NCI-H748 (cell line): ENCODE measurements at regions not wholly inside any gene's neighbourhood (a gene's known extent, or its start where the extent isn't known, plus 50 kb on each side); places are given as distances from the start of the nearest gene placed in this dataset.

Source experiments
- DNase-seq: peaks from one replicate; lab custom pipeline; 2025; ENCODE audit not compliant: unreplicated experiment; lab: John Stamatoyannopoulos, UW

DNA sequence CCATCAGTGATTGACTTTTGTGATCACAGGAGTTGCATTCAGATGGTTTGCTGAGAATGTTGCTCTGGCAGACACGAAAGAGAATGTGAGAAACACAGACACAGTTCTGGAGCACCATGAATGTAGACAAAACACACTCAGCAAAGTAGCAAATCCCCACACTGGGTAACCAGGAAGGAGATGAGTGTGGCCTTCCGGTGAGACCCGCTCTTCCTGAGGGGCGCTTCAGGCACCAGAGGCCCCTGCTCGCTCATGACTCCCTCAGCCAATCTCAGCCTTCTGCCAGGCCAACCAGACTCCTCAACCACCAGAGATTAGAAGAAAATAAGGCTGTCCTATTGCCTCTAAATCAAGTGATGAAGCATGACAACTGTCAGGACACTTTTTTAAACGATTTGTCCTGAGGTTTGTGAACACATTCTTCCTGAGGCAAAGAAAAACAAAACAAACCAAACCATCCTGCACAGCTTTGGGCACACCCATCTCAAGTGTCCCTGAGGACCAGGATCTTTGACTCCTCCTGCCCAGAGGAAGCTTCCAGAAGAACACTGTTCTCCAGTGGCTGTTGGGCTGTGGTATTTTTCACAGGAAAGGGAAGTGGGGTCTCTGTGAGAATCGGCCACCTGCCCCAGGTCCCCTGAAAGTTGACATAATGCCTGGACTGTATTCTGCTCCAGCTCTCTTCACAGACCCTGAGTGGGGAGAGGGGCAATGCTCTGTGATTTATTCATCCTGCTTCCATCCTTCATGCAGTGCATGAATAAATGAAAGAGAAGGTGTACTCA, 152.8 kb downstream of the BCL11A start:
- no peak for DNase-seq

- no peak for DNase-seq
Measured at GRCh38 chr2:60394463-60394862, 159.0 kb downstream of the BCL11A start.

- DNase-seq = no peak
Measured at GRCh38 chr2:60391649-60392375, 161.6 kb downstream of the BCL11A start.

DNA sequence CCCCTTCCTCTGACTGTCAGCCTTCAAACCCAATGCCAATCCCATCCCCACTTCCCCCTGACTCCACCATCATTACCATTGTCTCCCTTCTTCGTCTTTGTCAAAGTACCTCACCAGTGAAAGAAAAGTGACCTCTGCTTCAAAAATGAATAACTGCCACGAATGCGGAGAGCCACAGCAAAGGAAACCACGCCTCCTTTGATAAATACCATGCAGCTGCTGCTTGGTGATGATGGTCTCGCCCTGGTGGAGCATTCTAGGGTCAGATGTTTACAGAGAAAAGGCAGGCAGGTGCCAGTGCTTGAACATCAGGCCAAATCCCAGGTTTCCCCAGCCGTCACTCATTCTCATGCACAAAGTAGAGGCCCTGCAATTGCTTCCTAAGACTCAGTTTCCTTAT, 162.2 kb downstream of the BCL11A start:
- DNase-seq = peak; percentile 37

DNA sequence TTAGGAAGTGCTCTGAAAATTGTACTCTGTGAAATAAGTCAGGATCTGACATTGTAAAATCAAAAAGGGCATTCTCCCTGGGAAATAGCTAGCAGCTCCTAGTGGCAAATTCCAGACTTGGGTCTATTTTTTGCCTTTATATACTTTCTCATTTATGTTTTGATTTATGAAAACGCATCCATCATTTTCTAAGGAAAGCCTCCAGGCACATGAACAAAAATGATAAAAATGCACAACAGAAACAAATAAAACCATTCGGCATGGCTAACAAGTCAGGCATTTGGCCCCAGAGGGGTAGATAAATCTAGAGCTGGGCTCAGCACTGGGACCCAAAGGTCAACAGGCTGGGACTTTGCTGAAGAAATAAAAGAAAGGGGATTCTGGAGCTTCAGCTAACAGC, 167.0 kb downstream of the BCL11A start:
- no peak for DNase-seq

DNA sequence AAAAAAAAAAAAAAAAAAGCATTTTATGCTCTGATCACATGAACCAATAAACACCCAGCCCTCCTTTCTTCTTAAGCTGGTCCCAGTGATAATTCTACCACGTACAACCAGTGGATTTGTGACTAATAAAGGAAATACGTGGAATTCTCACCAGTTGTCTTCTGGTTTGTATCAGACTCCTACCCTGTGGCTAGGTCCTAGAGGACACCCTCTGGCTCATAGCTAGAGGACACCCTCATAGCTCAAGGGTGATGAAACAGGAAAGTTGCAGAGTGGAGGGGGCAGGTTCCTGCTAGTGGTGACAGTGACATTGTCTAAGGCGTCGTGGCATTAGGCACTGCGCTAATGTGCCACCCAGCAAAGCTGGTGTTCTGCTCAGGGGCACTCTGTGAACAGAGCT, 167.8 kb downstream of the BCL11A start:
- no peak for DNase-seq

- DNase-seq = no peak
Measured at GRCh38 chr2:60383401-60384143, 169.9 kb downstream of the BCL11A start.

DNA sequence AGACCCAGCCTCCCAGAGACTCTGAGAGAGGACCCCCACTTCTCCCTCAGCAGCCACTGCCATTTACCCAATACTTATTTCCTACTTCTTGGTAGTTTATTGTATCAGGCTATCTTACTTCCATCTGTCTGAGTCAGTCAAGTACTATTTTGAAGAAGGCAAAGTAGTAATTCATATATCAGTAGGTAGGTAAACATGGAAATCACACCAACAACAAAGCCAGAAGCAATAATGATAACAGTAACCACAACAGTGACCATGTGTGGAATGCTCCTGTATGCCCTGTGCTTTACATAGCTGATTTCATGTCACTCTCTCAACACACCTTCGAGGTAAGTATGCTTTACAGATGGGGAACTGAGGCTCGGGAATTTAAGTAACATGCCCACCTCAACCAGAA, 173.0 kb downstream of the BCL11A start:
- DNase-seq = no peak

DNA sequence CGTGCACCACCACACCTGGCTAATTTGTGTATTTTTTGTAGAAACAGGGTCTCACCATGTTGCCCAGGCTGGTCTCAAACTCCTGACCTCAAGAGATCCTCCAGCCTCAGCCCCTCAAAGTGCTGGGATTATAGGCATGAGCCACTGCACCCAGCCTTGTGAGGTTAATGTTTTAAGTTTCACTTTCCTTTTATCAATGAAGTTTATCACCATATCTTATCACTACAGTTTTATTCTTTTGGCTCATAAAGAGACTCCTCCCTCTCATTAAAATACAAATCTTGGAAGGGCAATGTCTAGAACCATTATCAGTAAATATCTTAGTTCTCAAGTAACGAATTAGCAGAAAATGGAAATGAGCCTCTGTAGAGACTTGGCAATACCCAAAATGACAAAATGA, 173.8 kb downstream of the BCL11A start:
- no peak for DNase-seq

DNA sequence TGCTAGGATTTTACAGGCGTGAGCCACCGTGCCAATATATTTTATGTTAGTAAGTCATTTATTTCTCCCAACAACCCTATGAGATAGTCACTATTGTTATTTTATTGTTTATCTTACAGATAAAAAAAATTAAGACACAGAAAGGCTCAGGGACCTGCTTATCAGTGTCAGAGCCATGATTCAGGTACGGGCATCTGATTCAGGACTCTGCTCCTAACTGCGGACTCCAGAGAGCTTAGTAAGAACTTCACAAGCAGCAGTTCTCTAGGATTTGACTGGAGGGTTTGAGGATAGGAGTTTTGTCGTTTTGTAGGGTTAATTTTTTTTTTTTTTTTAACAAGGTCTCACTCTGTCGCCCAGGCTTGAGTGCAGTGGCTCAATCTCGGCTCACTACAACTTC, 174.2 kb downstream of the BCL11A start:
- DNase-seq = no peak

DNA sequence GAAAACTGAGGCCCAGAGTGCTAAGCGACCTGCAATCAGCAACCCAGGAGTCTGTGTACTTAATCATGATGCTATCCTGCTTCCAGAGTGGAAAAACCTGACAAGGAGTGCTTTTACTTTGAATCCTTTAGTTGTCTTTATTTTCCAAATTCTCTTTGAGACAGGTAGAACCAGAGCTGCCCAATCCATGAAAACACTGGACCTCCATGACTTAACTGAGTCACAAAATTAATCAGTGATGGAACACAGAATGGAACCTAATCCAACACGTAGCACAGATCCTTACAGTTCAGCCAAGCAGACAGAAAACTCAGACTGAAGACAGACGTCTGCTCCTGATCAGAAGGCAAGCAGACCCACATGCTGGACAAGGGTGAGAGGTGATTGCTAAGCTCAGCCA, 175.6 kb downstream of the BCL11A start:
- no peak for DNase-seq

- no peak for DNase-seq
Measured at GRCh38 chr2:60376252-60376651, 177.2 kb downstream of the BCL11A start.

DNA sequence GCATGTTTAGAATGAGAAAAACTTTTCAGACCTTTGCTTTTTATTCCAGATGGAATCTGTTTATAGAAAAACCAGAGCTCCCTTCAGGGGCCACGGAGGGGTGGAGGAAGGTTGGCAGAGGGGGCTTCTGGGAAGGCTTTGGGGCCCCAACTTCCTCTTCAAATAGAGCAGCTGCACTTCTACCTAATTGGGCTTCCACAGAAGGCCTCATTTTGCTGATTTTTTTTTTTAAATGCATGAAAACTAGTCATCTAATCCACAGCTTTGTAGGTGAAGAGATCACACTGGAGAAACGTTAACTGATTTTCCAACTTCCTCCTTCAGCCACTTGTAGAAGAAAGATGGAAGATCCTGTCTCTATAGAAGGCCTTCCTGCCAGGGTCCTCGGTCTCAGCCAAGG, 181.8 kb downstream of the BCL11A start:
- DNase-seq = no peak

DNA sequence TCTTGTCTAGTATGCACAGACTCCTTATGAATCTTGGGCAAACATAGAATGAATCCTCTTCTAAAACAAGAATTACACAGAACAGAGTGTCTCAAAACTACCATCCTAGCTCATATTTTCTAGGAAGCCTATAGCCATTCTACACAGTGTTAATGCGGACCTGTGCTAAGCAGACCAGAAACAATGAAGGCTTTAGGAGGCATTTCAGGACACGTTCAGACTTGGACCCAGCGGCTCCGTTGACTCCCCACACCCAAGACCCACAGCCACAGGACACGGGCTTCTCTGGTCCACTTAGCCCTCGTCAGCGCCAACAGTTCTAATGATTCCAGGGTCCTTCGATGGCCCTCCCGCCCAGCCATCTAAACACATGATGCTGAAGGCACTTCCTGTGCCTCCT, 182.2 kb downstream of the BCL11A start:
- DNase-seq = no peak

DNA sequence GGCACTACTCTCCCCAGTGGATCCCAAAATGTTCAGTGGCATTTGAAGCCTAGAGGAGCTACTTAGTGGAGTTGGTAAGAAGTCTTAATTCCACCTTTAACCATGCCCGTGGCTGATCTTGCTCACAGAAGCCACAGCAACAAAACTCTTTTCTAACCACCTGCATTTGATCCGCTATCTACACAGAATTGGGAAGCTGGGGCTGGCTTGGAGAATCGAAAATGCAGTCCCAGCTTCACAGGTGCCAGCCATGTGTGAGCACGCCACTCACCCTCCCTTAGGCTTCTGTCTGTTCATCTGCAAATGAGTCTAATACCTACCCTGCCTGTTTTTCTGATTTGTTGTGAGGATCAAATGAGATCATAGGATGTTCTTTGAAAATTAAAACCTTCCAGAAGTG, 182.6 kb downstream of the BCL11A start:
- DNase-seq = no peak

- no peak for DNase-seq
Measured at GRCh38 chr2:60368456-60368855, 185.0 kb downstream of the BCL11A start.

DNA sequence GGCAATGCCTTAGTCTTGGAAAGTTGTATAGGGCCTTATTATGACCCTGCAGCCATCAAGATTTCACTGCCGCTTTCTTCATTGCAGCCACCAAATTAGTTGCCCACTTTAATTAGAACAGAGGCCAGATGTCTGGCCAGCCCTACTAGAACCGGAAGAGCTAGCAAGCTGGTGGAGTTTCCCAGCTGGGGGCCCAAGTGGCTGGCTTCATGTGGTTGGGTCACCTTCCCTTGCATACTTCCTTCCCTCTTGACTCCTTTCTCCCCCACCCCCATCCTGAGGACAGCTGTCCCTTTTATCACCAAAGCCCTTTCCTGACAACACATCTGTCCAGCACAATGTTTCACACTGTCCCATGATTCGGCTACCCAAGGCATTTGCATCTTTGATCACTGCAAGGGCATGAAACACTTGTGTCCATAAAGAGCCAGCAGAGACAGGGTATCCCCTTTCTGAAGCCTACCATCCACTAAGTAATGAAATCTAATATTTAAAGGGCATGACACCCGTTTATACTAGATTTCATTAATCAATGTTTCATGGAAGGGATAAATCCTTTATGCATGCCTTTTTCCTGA, 187.2 kb downstream of the BCL11A start:
- DNase-seq = no peak

DNA sequence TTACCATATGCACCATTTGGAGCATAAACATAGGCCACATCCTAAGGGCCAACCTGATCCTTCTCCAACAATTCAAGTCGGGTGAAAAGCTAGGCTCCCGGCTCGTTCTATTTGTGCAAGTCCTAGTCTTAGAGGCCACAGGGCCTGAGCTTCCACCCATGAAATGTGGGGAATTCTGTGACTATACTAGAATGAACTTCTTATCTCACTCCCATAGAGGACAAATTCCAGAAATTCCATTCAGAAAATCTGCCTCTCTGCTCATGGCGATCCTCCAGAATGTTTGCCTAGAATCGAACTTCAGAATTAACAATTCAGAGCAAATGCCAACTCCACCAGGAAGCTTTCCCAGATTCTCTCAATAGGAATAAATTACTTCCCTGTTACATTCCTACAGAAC, 187.9 kb downstream of the BCL11A start:
- no peak for DNase-seq

DNA sequence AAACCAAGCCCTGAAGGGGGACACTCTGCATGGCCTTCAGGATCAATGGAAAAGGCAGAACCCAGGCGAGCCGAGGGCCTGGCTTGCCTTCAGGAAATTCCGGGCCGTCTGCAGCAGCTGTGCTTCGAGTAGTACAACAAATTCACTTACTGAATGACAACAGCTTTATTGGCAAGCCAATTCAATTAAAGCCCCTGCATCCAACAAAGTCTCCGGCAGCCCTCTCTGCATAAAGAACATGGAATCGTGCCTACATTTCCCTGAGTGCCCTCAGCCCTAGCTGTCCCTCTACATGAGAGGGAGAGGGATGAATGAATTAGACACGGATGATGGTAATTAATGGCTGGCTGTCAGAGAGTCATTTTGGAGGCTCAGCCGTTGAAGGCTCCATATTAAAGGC, 189.0 kb downstream of the BCL11A start:
- DNase-seq = no peak

GRCh38 chr2:60361498-60361897, 192.0 kb downstream of the BCL11A start:
- no peak for DNase-seq

DNA sequence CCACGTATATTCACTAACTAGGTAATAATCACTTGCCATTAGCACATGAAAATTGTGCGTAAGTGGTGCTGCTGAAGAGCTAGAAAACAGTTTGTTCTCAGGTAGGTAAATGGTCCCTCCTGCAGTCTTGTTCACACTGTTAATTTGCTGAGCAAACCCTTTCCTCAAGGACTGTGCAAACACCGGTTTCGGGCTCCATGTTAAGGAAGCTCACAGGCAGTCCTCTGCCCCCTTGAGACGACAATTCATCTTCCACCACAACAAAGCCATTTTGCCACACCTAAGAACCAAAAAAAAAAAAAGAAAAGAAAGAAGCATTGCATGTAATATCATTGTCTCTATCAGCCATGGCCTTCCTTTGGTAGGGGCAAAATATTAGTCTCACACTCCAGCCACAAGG, 193.9 kb downstream of the BCL11A start:
- DNase-seq = peak; percentile 51

DNA sequence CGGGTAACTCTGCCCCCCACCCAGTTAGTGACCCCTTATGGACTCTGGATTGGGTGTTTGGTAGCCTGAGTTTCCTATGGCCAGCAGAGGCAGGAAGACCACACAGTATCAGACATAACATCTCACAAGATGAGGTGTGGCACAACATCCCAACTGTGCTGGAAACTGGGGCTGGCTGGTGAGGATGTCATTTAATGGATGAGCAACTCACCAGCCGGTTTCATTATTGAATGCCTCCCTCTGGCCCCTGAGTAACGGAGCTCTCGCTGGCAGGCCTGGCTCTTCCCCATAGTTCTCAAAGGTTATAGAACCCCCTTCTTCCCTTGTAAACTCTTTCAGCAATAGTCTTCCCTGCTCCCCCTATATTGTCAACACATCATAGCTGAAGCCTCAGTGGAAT, 195.0 kb downstream of the BCL11A start:
- DNase-seq = no peak
